ENCODE measurements at regions not wholly inside any gene's neighbourhood (a gene's known extent, or its start where the extent isn't known, plus 50 kb on each side); places are given as distances from the start of the nearest gene placed in this dataset.
A peak's percentile ranks its signal among the peaks of the same experiment; 100 is the strongest.

DNA sequence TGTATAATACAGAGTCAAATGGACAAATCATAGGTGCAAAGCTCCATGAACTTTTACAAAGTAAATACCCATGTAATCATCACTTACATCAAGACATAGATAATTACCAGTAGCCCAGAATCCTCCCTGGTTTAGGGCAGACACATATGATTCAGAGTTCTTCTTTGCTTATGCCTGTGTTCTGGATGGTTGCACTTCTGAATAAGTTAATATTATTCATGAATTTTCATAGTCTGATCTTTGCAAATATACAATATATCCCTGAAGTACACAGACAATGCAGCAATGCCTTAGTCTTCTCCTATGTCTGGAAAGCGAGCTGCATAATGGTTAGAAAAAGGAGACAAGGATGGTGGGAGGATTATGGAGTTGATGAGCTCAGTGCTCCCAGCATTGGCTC, 122.4 kb upstream of the PLXNA2 start:
- no peaks in the 10 kb centered on the region for H3K36me3 ChIP-seq
- H3K9me3 ChIP-seq (replicated peaks): no peaks in the 10 kb centered on the region
- DNase-seq: no peak
- no peak overlapping the region for H3K27ac ChIP-seq
- no peak overlapping the region for H3K4me3 ChIP-seq
- no peaks in the 10 kb centered on the region for H3K4me1 ChIP-seq
- peaks cover 2% of the 10 kb centered on the region; the same call in 1 of the 2 replicates for H3K27me3 ChIP-seq

DNA sequence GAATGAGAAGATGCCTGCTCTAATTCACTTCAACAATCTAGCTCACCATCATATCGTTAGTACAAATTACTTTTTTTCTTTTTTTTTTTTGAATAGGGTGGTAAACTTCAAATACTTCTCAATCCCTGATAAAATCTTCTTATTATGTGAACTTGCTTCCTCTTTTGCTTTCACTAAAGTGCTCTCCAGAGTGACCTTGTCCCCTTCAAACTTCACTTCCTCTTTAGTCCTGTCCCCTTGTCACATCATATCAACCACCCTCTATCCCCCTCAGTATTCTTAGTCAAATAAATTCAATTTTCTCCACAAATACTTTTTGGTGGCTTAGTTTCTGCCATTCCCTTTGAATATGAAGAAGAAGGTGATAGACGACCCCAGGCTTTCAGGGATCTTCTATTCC, 124.9 kb upstream of the PLXNA2 start:
- 0 out of 2 replicates have a peak, but pooled peaks cover 2% of the 10 kb centered on the region for H3K27me3 ChIP-seq
- H3K4me1 ChIP-seq: 0 out of 2 replicates have a peak, but pooled peaks cover 3% of the 10 kb centered on the region
- DNase-seq: no peak
- H3K36me3 ChIP-seq: no peaks in the 10 kb centered on the region
- no peak overlapping the region for H3K4me3 ChIP-seq
- H3K9me3 ChIP-seq (replicated peaks): no peaks in the 10 kb centered on the region
- no peak overlapping the region for H3K27ac ChIP-seq

DNA sequence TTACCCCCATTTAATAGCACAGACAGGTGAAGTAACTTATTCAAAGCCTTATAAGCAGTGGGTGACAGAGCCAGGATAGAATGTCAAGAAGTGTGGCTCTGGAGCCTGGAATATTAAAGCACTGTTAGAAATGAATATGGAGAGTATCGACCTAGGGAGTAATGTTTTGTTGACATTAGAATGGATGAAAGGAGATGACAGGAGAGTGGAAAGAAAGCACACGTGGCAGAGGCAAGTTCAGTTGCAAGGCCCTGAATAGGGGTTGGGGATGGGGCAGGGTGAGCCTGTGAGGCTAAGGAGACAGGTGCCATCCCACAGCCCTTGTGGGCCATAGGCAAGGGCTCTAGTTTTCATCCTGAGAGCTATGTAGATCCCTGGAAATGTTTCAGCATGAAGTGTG, 125.5 kb upstream of the PLXNA2 start:
- no peak overlapping the region for H3K4me3 ChIP-seq
- no peaks in the 10 kb centered on the region for H3K9me3 ChIP-seq (replicated peaks)
- H3K27me3 ChIP-seq: 0 out of 2 replicates have a peak, but pooled peaks cover 2% of the 10 kb centered on the region
- H3K4me1 ChIP-seq: 0 out of 2 replicates have a peak, but pooled peaks cover 8% of the 10 kb centered on the region
- H3K27ac ChIP-seq: no peak overlapping the region
- no peaks in the 10 kb centered on the region for H3K36me3 ChIP-seq
- DNase-seq: no peak

DNA sequence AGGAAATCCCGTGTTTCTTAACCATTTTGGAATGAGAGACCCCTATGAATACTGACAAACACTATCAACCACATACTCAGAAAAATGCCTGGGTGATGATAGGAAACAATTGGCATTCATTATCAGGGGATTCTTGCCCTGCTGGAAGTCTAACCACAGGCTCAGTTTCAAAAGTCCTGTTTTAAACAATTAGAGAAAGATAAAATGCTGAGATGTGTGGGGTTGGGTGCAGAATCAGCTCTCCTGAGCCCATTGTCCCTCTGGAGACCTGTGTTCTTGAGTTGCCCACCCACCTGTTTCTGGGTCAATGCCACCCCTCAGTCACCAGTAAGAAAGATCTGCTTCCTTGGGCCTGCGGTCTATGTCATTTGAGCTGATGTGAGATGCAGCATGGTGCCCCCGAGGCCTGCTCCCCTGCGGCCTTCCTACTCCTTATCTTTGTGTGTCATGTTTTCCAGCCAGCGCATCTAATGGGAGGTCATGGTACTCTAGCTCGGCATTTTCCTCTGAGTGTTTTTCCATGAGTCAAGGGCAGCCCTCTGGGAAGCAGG, 130.3 kb upstream of the PLXNA2 start:
- peak; percentile 51 to 65 for DNase-seq

DNA sequence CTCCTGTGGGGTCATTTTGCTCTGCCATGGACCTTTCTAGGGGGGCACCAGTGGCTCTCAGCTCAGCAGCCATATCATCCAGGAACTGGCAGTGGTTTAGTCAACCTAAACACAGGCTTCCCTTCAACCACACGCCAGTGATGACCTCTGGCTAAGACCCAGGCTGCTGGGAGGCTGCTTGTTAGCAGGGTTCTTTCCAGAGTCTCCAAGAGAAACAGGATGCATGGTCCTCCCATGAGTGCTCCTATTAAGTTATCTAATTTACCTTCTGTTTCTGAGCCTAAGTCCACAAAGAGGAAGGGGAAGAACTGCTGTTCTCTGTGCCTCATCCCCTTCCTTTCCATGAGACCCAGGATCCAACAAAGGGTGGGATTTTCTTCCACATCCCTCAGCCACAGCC, 137.3 kb upstream of the PLXNA2 start:
- DNase-seq: no peak
- Histone ChIP-seq H3K9me3 (replicated peaks) (no peaks in the 10 kb centered on the region), H3K27me3 (no peaks in the 10 kb centered on the region; the same call in 1 of the 2 replicates), H3K27ac (no peak overlapping the region), H3K36me3 (no peaks in the 10 kb centered on the region), H3K4me1 (no peaks in the 10 kb centered on the region), H3K4me3 (no peak overlapping the region)

More for the DNA sequence above, 130.3 kb upstream of the PLXNA2 start:
- no peaks in the 10 kb centered on the region for H3K36me3 ChIP-seq
- peaks cover 14% of the 10 kb centered on the region for H3K4me1 ChIP-seq
- no peak overlapping the region for H3K4me3 ChIP-seq
- H3K27me3 ChIP-seq: no peaks in the 10 kb centered on the region; the same call in 1 of the 2 replicates
- no peaks in the 10 kb centered on the region for H3K9me3 ChIP-seq (replicated peaks)
- H3K27ac ChIP-seq: no peak overlapping the region

DNA sequence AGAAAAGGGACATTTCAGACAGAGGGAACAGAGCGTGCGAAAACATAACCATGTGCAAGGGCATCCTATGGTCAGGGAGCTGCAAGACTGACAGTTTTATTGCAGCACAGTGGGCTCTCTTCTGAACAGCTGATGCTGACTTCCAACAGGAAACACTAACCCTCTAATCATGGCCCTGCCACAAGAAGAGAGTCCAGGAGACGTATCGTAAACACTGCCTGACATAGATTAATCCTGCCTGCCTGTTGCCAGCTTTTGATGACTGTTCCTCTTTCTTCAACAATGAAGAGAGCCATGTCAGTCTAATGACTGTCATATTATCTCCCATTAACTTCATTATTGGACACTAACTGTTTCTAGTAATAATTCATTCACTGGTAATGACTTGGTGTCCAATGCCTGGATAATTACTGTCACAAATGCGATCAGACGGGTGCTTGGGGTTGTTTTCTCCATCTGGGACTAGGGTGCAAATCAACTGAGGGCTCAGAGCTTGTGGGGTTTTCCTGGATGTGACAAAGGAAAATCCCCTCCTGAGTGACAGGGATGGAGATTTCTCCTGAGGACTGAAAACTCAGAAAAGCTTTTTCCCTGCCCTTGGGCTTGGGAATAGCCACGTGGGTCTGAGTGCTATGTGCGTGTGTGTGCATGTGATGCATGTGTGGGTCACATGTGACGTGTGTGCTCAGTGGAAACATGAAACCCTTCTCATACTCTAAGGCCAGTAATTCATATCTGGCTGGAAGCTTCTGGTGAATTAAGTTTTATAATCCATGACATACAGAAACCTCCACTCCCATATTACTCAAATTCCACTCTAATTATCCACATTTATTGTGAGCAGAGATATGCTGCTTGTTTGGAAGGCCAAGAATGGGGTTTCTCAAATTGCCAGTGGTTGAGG, 144.0 kb upstream of the PLXNA2 start:
- H3K4me3 ChIP-seq: no peak overlapping the region
- DNase-seq: peak; percentile 12 to 46
- H3K36me3 ChIP-seq: no peaks in the 10 kb centered on the region
- H3K27ac ChIP-seq: no peak overlapping the region
- H3K9me3 ChIP-seq (replicated peaks): no peaks in the 10 kb centered on the region
- H3K27me3 ChIP-seq: no peaks in the 10 kb centered on the region
- H3K4me1 ChIP-seq: peaks cover 3% of the 10 kb centered on the region; the same call in 1 of the 2 replicates

DNA sequence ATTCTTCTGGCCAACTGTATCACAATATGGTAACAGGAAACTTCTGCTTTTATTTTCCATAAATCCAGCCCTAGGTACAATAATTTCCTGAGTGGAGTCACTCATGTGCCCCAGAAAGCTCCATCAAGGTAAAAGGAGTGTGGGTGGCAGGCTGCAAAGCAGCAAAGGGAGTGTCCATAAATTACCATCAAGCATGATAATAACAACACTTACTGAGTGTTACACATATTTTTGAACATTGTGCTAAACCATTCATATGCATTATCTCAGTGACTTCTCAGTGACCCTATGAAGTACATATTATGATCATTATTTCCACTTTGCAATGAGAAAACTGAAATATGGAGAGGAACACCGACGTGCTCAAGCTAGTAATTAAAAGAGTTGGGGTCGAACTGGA, 149.2 kb upstream of the PLXNA2 start:
- H3K36me3 ChIP-seq: no peaks in the 10 kb centered on the region
- no peaks in the 10 kb centered on the region for H3K4me1 ChIP-seq
- DNase-seq: no peak
- no peak overlapping the region for H3K27ac ChIP-seq
- no peak overlapping the region for H3K4me3 ChIP-seq
- H3K27me3 ChIP-seq: no peaks in the 10 kb centered on the region
- H3K9me3 ChIP-seq (replicated peaks): 0 out of 2 replicates have a peak, but pooled peaks cover 3% of the 10 kb centered on the region

DNA sequence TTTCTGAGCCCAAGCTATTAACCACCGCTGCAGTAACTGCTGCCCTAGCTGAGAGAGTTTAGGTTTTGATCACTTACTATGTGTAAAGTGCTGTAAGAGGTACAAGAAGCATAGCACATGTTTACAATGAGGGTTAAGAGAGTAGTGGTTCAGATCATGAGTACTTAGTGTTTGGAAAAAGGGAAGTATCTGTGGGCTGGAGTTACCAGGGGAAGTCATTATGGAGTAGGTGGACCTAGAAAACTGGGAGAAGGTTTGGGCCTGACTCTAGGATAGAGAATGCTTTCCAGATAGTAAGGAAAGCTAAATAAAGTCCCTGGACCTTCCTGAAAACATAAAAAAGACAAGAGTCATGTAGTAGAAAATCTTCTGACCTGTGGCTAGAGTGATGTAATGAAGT, 149.6 kb upstream of the PLXNA2 start:
- Histone ChIP-seq H3K36me3 (no peaks in the 10 kb centered on the region), H3K9me3 (replicated peaks) (0 out of 2 replicates have a peak, but pooled peaks cover 3% of the 10 kb centered on the region), H3K4me3 (no peak overlapping the region), H3K4me1 (no peaks in the 10 kb centered on the region), H3K27me3 (no peaks in the 10 kb centered on the region), H3K27ac (no peak overlapping the region)
- no peak for DNase-seq

DNA sequence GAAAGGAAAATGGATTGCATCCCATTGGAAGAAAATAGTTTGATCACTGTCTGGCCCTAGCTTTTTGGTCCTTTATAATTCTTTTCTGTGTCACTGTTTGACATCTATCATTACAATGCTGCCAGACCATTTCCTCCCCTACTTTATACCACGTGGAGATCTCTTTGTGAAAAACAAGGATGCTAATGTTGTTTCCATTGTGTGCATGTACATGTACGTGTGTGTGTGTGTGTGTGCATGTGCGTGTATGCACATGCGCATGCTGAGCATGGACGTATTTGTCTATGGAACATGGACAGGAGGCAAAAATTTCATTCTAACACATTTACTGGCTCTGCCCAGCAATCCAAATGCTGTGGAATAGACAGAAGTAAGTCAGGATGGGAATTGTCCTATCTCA, 153.1 kb upstream of the PLXNA2 start:
- no peak overlapping the region for H3K4me3 ChIP-seq
- 0 out of 2 replicates have a peak, but pooled peaks cover 3% of the 10 kb centered on the region for H3K9me3 ChIP-seq (replicated peaks)
- H3K36me3 ChIP-seq: no peaks in the 10 kb centered on the region
- no peaks in the 10 kb centered on the region for H3K27me3 ChIP-seq
- H3K4me1 ChIP-seq: no peaks in the 10 kb centered on the region
- no peak for DNase-seq
- H3K27ac ChIP-seq: no peak overlapping the region

DNA sequence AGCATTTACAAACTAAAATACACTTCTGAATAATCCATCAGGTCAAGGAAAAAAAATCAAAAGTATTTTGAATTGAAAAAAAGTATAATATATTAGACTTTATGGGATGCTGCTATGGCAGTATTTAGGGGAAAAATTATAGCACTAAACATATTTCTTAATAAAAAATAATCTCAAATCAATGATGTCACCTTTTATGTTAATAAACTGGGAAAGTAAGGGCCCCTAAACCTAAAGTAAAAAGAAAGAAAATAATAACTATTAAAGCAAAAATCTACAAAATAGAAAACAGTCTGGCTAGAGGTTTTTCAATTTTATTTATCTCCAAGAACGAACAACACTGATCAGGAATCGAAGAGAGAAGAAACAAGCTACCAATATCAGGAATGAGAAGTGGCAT, 160.8 kb upstream of the PLXNA2 start:
- no peaks in the 10 kb centered on the region for H3K4me1 ChIP-seq
- H3K4me3 ChIP-seq: no peak overlapping the region
- no peaks in the 10 kb centered on the region for H3K27me3 ChIP-seq
- no peaks in the 10 kb centered on the region; the same call in 1 of the 2 replicates for H3K9me3 ChIP-seq (replicated peaks)
- DNase-seq: no peak
- H3K27ac ChIP-seq: no peak overlapping the region
- H3K36me3 ChIP-seq: no peaks in the 10 kb centered on the region

DNA sequence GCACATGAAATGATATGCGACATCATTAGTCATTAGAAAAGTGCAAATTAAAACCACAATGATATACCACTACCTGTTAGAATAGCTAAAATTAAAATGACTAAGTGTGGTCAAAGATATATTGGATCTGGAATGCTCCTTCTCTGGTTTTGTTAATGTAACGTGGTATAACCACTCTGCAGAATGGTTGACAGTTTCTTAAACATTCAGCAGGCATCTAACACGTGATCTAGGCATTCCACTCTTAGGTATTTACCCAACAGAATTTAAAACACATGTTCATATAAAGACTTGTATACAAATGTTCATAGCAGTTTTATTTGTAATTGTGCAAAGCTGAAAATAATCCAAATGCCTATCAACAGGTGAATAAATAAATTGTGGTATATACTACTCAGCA, 165.0 kb upstream of the PLXNA2 start:
- Histone ChIP-seq H3K27ac (no peak overlapping the region), H3K9me3 (replicated peaks) (no peaks in the 10 kb centered on the region; the same call in 1 of the 2 replicates), H3K36me3 (no peaks in the 10 kb centered on the region), H3K4me1 (no peaks in the 10 kb centered on the region), H3K27me3 (no peaks in the 10 kb centered on the region; the same call in 1 of the 2 replicates), H3K4me3 (no peak overlapping the region)
- DNase-seq: no peak

DNA sequence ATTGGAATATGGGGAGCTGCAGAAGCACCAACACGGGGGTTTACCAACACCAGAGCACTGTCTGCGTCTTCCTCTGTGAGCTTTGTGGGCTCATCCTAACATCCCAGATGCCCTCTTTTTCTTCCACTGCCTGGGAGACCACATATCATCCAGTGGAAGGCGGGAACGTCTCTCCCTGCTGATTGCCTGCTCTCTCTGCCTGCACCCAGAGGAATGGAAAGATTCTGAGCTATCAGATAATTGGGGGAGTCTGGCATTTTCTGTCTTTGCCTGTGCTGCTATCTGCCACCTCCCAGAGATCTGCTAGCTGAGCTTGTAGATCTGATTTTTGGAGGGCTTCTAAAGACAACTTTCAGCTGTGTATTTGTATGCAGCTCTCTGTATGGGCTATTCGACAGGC, 166.2 kb upstream of the PLXNA2 start:
- Histone ChIP-seq H3K27me3 (no peaks in the 10 kb centered on the region; the same call in 1 of the 2 replicates), H3K27ac (no peak overlapping the region), H3K4me1 (no peaks in the 10 kb centered on the region), H3K9me3 (replicated peaks) (no peaks in the 10 kb centered on the region; the same call in 1 of the 2 replicates), H3K4me3 (no peak overlapping the region), H3K36me3 (no peaks in the 10 kb centered on the region)
- no peak for DNase-seq

DNA sequence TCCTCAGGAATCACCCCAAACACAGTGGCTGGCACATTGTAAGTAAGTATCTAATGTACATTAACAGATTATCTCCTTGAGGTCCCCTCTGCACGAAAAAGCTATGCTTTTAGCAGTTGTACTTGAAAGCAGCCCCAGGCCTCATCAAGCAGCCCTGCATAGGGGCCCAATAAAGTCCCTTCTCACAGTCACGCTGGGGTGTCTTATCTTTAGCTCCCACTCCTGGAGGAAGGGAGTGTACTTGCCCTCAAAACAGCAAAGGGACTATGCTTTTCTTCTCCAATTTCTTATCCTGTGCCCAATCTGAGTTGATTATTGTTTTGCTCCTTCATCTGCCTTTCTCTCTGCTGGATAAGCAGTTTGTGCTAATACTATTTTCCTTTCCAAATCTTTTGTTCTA, 168.8 kb upstream of the PLXNA2 start:
- Histone ChIP-seq H3K36me3 (no peaks in the 10 kb centered on the region), H3K27ac (no peak overlapping the region), H3K27me3 (no peaks in the 10 kb centered on the region; the same call in 1 of the 2 replicates), H3K4me1 (no peaks in the 10 kb centered on the region), H3K4me3 (no peak overlapping the region), H3K9me3 (replicated peaks) (no peaks in the 10 kb centered on the region; the same call in 1 of the 2 replicates)
- DNase-seq: no peak

DNA sequence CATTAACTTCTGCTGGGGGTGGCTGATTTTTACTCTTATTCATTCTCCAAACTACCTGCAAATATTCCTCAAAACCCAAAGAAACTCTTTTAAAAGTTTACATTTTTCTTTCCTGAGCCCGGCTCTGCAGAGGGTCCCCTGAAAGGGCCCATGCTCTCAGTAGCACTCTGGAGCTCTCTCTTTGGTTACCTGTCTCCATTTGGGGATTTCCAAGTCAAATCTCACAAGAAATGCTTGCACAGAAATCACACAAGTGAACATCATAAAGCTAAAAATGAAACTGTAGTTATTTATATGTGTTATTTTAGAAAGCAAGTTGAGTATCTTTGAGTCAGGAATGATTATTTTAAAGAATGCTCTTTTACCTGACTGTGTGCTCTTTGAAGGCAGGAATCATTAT, 174.5 kb upstream of the PLXNA2 start:
- Histone ChIP-seq H3K9me3 (replicated peaks) (no peaks in the 10 kb centered on the region), H3K36me3 (no peaks in the 10 kb centered on the region), H3K27me3 (no peaks in the 10 kb centered on the region; the same call in 1 of the 2 replicates), H3K4me3 (no peak overlapping the region), H3K27ac (no peak overlapping the region), H3K4me1 (no peaks in the 10 kb centered on the region)
- DNase-seq: no peak

DNA sequence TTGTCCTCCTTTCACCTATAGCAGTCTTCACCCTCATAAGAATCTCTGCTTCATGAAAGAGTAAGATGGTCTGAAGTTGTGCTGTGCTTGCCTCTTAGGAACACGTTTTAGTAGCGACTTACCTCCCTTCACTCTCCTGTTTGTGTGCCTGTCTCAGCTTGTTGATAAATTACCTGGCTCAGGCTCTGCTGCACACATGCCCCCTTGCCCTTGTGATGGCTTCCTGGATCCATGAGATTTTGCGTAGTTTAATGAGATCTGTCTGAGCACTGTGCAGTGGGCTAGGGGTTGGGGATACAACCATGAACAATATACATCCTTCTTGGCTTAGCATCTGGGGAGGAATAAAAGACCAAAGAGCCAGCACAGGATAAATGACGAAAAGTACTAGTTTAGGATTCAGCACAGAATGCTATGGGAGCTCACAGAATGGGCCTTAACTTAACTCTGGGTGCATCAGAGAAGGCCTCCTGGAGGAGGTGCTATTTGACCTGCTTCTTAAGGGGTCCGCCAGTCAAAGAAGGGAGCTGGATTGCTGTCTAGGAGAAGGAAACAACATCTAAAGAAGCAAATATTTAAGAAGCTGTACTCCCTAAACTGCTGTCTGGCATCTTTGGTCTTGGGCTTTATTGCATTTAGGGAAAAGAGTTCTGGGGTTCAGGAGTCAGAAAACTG, 175.7 kb upstream of the PLXNA2 start:
- Histone ChIP-seq H3K27me3 (no peaks in the 10 kb centered on the region), H3K4me3 (no peak overlapping the region), H3K4me1 (no peaks in the 10 kb centered on the region), H3K9me3 (replicated peaks) (no peaks in the 10 kb centered on the region), H3K36me3 (no peaks in the 10 kb centered on the region), H3K27ac (no peak overlapping the region)
- no peak for DNase-seq

Measured in SJCRH30 (cell line).